ENCODE measurements at regions not wholly inside any gene's neighbourhood (a gene's known extent, or its start where the extent isn't known, plus 50 kb on each side); places are given as distances from the start of the nearest gene placed in this dataset.

DNA sequence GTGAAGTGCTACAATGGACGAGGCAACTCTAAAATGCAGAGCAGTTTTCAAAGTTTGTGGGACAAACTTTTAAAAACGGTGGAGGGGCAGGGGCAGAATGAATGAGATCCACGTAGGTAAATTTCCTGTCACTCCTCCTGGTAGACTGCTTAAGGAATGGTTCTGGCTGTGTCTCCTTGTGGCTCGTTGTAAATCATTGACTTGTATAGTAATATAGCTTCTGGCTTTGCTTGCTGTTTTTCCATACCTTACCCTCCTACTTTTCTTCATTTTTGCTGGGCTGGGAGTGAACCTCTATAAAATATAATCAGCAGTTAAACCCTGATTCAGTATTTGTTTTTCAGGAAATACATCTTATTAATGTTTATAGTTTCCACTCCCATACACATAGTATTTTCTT, 235.7 kb downstream of the TUSC1 start:
- ChIA-PET POLR2A (ENCODE audit: low non-redundant PET) (no interaction called here), CTCF (no interaction called here)
- H3K27ac ChIP-seq, result no peak overlapping the region
- no peak for TF ChIP-seq CTCF (conservative IDR thresholded peaks at IDR 0.05; ENCODE audit: low read depth)
- DNase-seq (ENCODE audit: low spot score), result no peak

GRCh38 chr9:25427898-25428297, 250.3 kb downstream of the TUSC1 start:
- no peak for DNase-seq (ENCODE audit: low spot score)
- ChIA-PET CTCF (no interaction called here), POLR2A (ENCODE audit: low non-redundant PET) (no interaction called here)
- H3K27ac ChIP-seq, result no peak overlapping the region
- no peak for TF ChIP-seq CTCF (conservative IDR thresholded peaks at IDR 0.05; ENCODE audit: low read depth)

GRCh38 chr9:25427290-25427689, 251.0 kb downstream of the TUSC1 start:
- H3K27ac ChIP-seq, result no peak overlapping the region
- ChIA-PET POLR2A (ENCODE audit: low non-redundant PET) (no interaction called here), CTCF (interaction anchor here (1.0 kb wide), 1 partner anchor 567 kb away, joined by 4 read pairs; no protein-coding TSS in a partner anchor)
- no peak for TF ChIP-seq CTCF (conservative IDR thresholded peaks at IDR 0.05; ENCODE audit: low read depth)
- DNase-seq (ENCODE audit: low spot score), result no peak

DNA sequence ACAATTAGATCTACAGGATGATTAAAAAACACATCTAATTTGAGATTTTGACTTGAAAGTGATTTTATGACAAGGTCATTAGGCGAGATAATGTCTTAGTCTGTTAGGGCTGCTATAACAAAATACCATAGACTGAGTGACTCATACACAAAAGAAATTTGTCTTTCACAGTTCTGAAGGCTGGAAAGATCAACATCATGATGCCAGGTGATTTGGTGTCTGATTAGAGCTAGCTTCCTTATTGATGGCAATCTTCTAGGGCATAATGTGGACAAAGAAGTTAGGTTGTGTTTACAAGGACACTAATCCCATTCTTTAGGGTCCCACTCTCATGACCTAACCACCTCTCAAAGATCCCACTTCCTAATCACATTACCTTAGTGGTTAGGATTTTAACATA, 256.7 kb downstream of the TUSC1 start:
- H3K27ac ChIP-seq, result no peak overlapping the region
- ChIA-PET CTCF (no interaction called here), POLR2A (ENCODE audit: low non-redundant PET) (no interaction called here)
- no peak for DNase-seq (ENCODE audit: low spot score)
- TF ChIP-seq CTCF (conservative IDR thresholded peaks at IDR 0.05; ENCODE audit: low read depth), result no peak

DNA sequence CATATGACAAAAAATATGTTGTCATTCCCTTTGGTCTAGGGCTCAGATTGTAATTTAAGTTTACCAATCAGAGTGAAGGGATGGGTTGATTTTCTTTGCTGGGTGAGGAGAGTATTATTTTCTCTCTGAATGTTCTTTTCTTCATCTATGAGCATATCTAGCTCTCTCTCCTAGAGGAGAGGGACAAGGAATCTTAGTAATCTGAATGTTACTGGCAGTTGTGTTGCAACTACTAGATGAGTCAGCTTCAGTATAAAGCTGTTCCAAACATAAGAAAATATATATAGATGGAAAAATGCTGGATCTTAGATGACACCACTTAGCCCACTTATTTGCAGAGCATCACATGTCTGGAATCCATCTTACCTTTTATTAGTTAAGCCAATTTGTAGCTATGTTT, 259.3 kb downstream of the TUSC1 start:
- TF ChIP-seq CTCF (conservative IDR thresholded peaks at IDR 0.05; ENCODE audit: low read depth), result no peak
- no peak for DNase-seq (ENCODE audit: low spot score)
- ChIA-PET POLR2A (ENCODE audit: low non-redundant PET) (no interaction called here), CTCF (interaction anchor here (0.6 kb wide), 1 partner anchor 1411 kb away, joined by 3 read pairs; no protein-coding TSS in a partner anchor)
- no peak overlapping the region for H3K27ac ChIP-seq

GRCh38 chr9:25415718-25416117, 262.5 kb downstream of the TUSC1 start:
- no peak for TF ChIP-seq CTCF (conservative IDR thresholded peaks at IDR 0.05; ENCODE audit: low read depth)
- DNase-seq (ENCODE audit: low spot score), result no peak
- CTCF ChIA-PET, result no interaction called here
- no peak overlapping the region for H3K27ac ChIP-seq
- POLR2A ChIA-PET (ENCODE audit: low non-redundant PET), result no interaction called here

DNA sequence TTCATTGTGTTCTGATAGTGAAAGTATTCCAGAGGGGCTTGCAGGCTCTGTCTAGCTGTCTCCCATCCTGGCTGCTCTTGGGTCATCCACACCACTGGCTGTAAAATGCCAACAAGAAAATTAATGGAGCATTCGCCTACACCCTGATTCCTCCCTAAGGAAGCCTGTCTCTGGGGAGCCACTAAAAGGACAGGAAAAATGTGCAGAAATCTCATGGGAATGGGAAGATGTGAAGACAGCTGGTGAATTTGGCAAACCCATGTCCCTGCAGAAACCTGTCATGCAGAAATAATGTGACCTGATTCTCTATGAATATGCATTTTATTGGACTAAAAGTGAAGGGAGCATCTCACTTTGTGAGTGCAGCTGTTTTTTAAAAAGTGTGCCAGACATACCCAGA, 265.6 kb downstream of the TUSC1 start:
- H3K27ac ChIP-seq, result no peak overlapping the region
- ChIA-PET POLR2A (ENCODE audit: low non-redundant PET) (no interaction called here), CTCF (interaction anchor here (0.6 kb wide), 1 partner anchor 271 kb away, joined by 3 read pairs; no protein-coding TSS in a partner anchor)
- no peak for TF ChIP-seq CTCF (conservative IDR thresholded peaks at IDR 0.05; ENCODE audit: low read depth)
- DNase-seq (ENCODE audit: low spot score), result no peak

All from RWPE1 (cell line).